A549 (cell line): ENCODE measurements at regions not wholly inside any gene's neighbourhood (a gene's known extent, or its start where the extent isn't known, plus 50 kb on each side); places are given as distances from the start of the nearest gene placed in this dataset.

ENCODE experiments used
- CHD2 ChIP-seq: fragments of 150-350 bp; IDR thresholded peaks from 2 replicates; pipeline ENCODE4 v1.6.1; 2014; ENCODE audit warnings: low read length; ENCODE audit not compliant: partially characterized antibody
- CTCF ChIP-seq: fragments of >200 bp; sonication (Bioruptor Twin); formaldehyde crosslinking; IDR thresholded peaks from 3 replicates; pipeline ENCODE4 v1.5.1; 2016
- EP300 ChIP-seq, 2 experiments: fragments of >200 bp; sonication (Bioruptor Twin); formaldehyde crosslinking; IDR thresholded peaks; 2 replicates in 1 of 2; 3 replicates in 1 of 2; pipeline ENCODE4 v1.6.1; 2016 to 2017
- MYC ChIP-seq: IDR thresholded peaks from 2 replicates; pipeline ENCODE4 v1.6.1; 2012; ENCODE audit warnings: mild to moderate bottlenecking, inconsistent platforms, low read length, improper control_type of control experiment, borderline replicate concordance

- TF ChIP-seq MYC (no peak), EP300 (IDR thresholded peaks at IDR 0.05) (no peak), CTCF (no peak), CHD2 (no peak)
Measured at GRCh38 chr13:94956417-94957110, 244.2 kb upstream of the SOX21 start.
